Heart right ventricle (tissue), 16 donors: ENCODE measurements at regions not wholly inside any gene's neighbourhood (a gene's known extent, or its start where the extent isn't known, plus 50 kb on each side); places are given as distances from the start of the nearest gene placed in this dataset.

Experiments
- ATAC-seq, 8 donors: fragments of 200-7000 bp; cut with Tn5 transposase; one replicate each; pipeline ENCODE4 v1.9.1; 2020; ENCODE audit warnings: mild to moderate bottlenecking in 8 of 8, moderate library complexity in 8 of 8, moderate number of reproducible peaks in 1 of 8
- DNase-seq, 2 donors: peaks; one replicate each; pipeline ENCODE4 v3.0.0-alpha.2; 2020
- H3K27ac ChIP-seq, 10 donors: fragments of 200-600 bp; sonication (generic) in 2 of 10; one replicate each; pipeline versions ENCODE4 v1.5.0 to v1.8.0; 2020 to 2022; ENCODE audit warnings: mild to moderate bottlenecking in 3 of 10
- H3K27me3 ChIP-seq, 7 donors: fragments of 200-600 bp; one replicate each; pipeline ENCODE4 v1.8.0; 2021 to 2022; ENCODE audit warnings: mild to moderate bottlenecking in 2 of 7
- H3K36me3 ChIP-seq, 9 donors: fragments of 200-600 bp; sonication (generic) in 1 of 9; one replicate each; pipeline versions ENCODE4 v1.5.0 to v1.8.0; 2020 to 2022; ENCODE audit warnings: mild to moderate bottlenecking in 2 of 9
- H3K4me1 ChIP-seq, 9 donors: fragments of 200-600 bp; sonication (generic) in 1 of 9; one replicate each; pipeline versions ENCODE4 v1.5.0 to v1.8.0; 2020 to 2022; ENCODE audit warnings: mild to moderate bottlenecking in 4 of 9
- H3K4me3 ChIP-seq, 10 donors: fragments of 200-600 bp; sonication (generic) in 2 of 10; one replicate each; pipeline versions ENCODE4 v1.5.0 to v1.8.0; 2020 to 2022; ENCODE audit warnings: mild to moderate bottlenecking in 7 of 10, moderate library complexity in 2 of 10
- H3K9me3 ChIP-seq, 11 donors: fragments of 200-600 bp in 10 of 11; sonication (generic) in 2 of 11; one replicate each; pipeline versions ENCODE4 v1.5.0 to v1.8.0; 2013 to 2022; ENCODE audit warnings: mild to moderate bottlenecking in 2 of 11, control low read depth in 1 of 11, moderate library complexity in 1 of 11
- WGBS, 2 donors: extraction: QIAGEN DNeasy Blood & Tissue Kit; methylation state at CpG; one replicate each; pipeline ENCODE4 v1.1.7; 2013; ENCODE audit warnings: inconsistent platforms in 1 of 2; 5-methylcytosine and 5-hydroxymethylcytosine counted together
- intact Hi-C, 10 donors: fragments of 100-400 bp; cut with DNase I; formaldehyde crosslinking; loops; one replicate each; pipeline versions ENCODE4 v1.11.1 to v1.14.2; 2022
- TF ChIP-seq, protein P1 (sequence below), 9 donors: fragments of 200-600 bp; sonication (generic) in 2 of 9; IDR thresholded peaks; one replicate each; pipeline versions ENCODE4 v1.5.0 to v1.8.0; 2021 to 2022; ENCODE audit warnings: antibody characterized with exemption in 9 of 9, mild to moderate bottlenecking in 5 of 9, moderate library complexity in 1 of 9
- donor health status: Arrhythmogenic right ventricular cardiomyopathy.
- donor health status: ischemic (EF 13 %, LVEDD 7.1; RV severe dilation, severe dysfunction).
- donor health status: healthy with polysubstance abuse.
- donor health status: DM: no; HTN: yes; CAD: no.
- donor health status: DM: no; HTN: no; CAD: no.
- donor health status: ischemic (EF 25% LVEDD 6.9; RV normal size, moderate dysfunction).
- donor health status: ischemic (EF 25% LVEDD 5.7; RV mildly dilated, moderate dysfunction).
- donor health status: healthy.
- donor health status: DM: yes; HTN: yes; CAD: no.
- donor health status: Ischemic cardiomyopathy.
- donor health status: ischemic (EF 35%, LVEDD 5.7; RV mildly dilated, moderate dysfunction).
- donor health status: nonischemic (EF 11% LVEDD 7.7; RV severe dilation, severe dysfunction).
- donor health status: DM: yes; HTN: yes; CAD: no.
- donor health status: PGD.
- donor health status: ischemic (EF 29% LVEDD 5.4; RV normal size, mild dysfunction).
- donor health status: nonischemic (EF 23%, LVEDD 6.1; RV moderate dilation, normal function).

DNA sequence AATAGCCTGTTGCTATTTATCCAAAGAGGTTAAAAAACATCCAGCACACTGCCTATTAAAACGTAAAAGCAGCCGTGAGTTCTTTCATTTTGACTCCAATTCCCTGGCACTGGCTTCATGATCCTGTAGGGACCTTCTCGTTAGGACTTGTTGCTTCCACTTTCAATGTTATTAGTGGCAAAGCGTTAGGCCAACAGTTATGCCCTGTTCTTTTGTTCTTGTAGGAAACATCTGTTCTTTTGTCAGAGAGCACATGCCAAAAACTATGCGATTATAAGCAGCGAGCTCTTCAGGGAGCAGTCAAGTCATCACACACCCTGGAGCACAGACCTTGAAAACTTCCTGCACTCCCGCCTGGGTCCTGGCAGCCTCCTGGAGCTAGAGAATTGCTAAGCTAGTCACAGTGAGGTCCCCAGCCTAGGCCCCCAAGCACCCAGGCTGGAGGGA, 609.5 kb upstream of the ARID1B start:
- Histone ChIP-seq H3K9me3 (no peaks in the 10 kb centered on the region), H3K27me3 (no peaks in the 10 kb centered on the region), H3K4me1 (peaks cover 0 to 54% (median 20%) of the 10 kb centered on the region in 9 donors), H3K27ac (peak overlapping the region; percentile 17 to 86 (median 68)), H3K36me3 (no peaks in the 10 kb centered on the region), H3K4me3 (peak overlapping the region in 9 of 10 donors; percentile 5 to 45 (median 32))
- intact Hi-C loops: no loop called here
- WGBS, 2 donors: 31 to 37% methylated on average over 7 of the region's 7 CpGs
- DNase-seq (peak; percentile 15 to 30), ATAC-seq (peak; percentile 80 to 92 (median 88))
- TF ChIP-seq, protein P1, sequence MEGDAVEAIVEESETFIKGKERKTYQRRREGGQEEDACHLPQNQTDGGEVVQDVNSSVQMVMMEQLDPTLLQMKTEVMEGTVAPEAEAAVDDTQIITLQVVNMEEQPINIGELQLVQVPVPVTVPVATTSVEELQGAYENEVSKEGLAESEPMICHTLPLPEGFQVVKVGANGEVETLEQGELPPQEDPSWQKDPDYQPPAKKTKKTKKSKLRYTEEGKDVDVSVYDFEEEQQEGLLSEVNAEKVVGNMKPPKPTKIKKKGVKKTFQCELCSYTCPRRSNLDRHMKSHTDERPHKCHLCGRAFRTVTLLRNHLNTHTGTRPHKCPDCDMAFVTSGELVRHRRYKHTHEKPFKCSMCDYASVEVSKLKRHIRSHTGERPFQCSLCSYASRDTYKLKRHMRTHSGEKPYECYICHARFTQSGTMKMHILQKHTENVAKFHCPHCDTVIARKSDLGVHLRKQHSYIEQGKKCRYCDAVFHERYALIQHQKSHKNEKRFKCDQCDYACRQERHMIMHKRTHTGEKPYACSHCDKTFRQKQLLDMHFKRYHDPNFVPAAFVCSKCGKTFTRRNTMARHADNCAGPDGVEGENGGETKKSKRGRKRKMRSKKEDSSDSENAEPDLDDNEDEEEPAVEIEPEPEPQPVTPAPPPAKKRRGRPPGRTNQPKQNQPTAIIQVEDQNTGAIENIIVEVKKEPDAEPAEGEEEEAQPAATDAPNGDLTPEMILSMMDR (IDR thresholded peaks at IDR 0.05): no peak

DNA sequence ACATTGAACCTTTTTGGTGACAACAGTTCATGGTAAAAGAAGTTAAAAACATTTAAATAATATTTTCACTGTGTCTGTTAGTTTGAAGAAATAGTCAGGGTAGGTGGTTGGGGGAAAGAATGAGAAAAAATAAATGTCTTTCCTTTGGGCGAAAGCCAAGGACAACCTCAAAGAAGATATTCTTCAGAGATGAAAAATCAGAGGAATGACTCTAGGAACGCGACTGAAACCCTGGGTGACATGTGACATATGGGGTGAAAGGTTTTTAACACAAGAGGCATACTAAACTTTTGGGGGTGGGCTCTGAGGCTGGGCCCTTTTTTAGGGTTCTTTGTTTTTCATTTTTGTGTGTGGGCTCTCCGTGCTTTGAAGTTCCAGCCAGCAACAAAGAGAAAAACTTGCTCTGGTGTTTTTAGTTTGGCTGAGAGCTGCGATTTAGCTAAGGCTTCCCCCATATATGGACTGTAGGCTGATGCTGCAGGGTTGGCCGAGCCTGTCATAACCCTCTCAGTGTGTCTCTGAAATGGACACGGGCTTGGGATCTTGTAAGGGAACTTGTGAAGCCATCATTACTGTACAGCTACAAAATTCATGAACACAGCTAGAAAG, 610.1 kb upstream of the ARID1B start:
- H3K4me3 ChIP-seq: peak overlapping the region in 9 of 10 donors; percentile 5 to 45 (median 32)
- H3K4me1 ChIP-seq: peaks cover 0 to 54% (median 20%) of the 10 kb centered on the region in 9 donors
- intact Hi-C loops: no loop called here
- no peaks in the 10 kb centered on the region for H3K9me3 ChIP-seq
- H3K27ac ChIP-seq: peak overlapping the region; percentile 17 to 86 (median 68)
- H3K36me3 ChIP-seq: no peaks in the 10 kb centered on the region
- H3K27me3 ChIP-seq: no peaks in the 10 kb centered on the region
- DNase-seq: peak in 1 of 2 donors; percentile 13
- 43 to 61% methylated on average over 7 of the region's 7 CpGs for whole genome bisulfite sequencing, 2 donors
- peak; percentile 63 to 83 (median 72) for ATAC-seq
- TF ChIP-seq, protein P1 (IDR thresholded peaks at IDR 0.05): no peak

- no peak for ATAC-seq
- no peak for DNase-seq
- Histone ChIP-seq H3K4me1 (peaks cover 0 to 54% (median 20%) of the 10 kb centered on the region in 9 donors), H3K27me3 (no peaks in the 10 kb centered on the region), H3K27ac (peak overlapping the region in 3 of 10 donors; percentile 72 to 86 (median 83)), H3K9me3 (no peaks in the 10 kb centered on the region), H3K36me3 (no peaks in the 10 kb centered on the region), H3K4me3 (no peak overlapping the region)
- WGBS, 2 donors: 75 to 86% methylated on average over 4 of the region's 4 CpGs
- intact Hi-C loops: no loop called here
- TF ChIP-seq, protein P1 (IDR thresholded peaks at IDR 0.05): no peak
These were observed 611.1 kb upstream of the ARID1B start for GRCh38 chr6:156166093-156166492.

GRCh38 chr6:156164701-156165452, 612.3 kb upstream of the ARID1B start:
- intact Hi-C loops: loop anchor here in 1 of 10 donors (5.0 kb wide), 1 partner anchor 438 kb away; no protein-coding TSS in a partner anchor
- no peaks in the 10 kb centered on the region for H3K36me3 ChIP-seq

More at GRCh38 chr6:156164701-156165452, 612.3 kb upstream of the ARID1B start:
- H3K4me1 ChIP-seq: peaks cover 0 to 53% (median 20%) of the 10 kb centered on the region in 9 donors
- TF ChIP-seq, protein P1 (IDR thresholded peaks at IDR 0.05): no peak
- peak overlapping the region in 2 of 10 donors; percentile 23 to 83 for H3K27ac ChIP-seq
- ATAC-seq (no peak), DNase-seq (no peak)
- no peak overlapping the region for H3K4me3 ChIP-seq
- no peaks in the 10 kb centered on the region for H3K27me3 ChIP-seq
- no peaks in the 10 kb centered on the region for H3K9me3 ChIP-seq
- 67 to 70% methylated on average over 4 of the region's 4 CpGs for WGBS, 2 donors
